ENCODE measurements at regions not wholly inside any gene's neighbourhood (a gene's known extent, or its start where the extent isn't known, plus 50 kb on each side); places are given as distances from the start of the nearest gene placed in this dataset.

- Histone ChIP-seq H3K79me2 (ENCODE audit: control insufficient read depth, insufficient read depth, low read length, unreplicated experiment) (no peaks in the 10 kb centered on the region), H3K27ac (ENCODE audit: low read depth, low read length) (no peak overlapping the region), H2AFZ (ENCODE audit: low read length, unreplicated experiment) (no peak overlapping the region), H3K4me3 (ENCODE audit: low read depth, low read length) (no peak overlapping the region), H3K36me3 (ENCODE audit: insufficient read depth, low read length) (no peaks in the 10 kb centered on the region), H3K27me3 (ENCODE audit: insufficient read depth, low read length) (no peaks in the 10 kb centered on the region), H3K4me1 (ENCODE audit: control insufficient read depth, insufficient read depth, low read length, unreplicated experiment) (no peaks in the 10 kb centered on the region)
Observed at GRCh38 chr1:29653034-29653810, 416.9 kb downstream of the PTPRU start.

GRCh38 chr1:29651684-29652665 lies 415.7 kb downstream of the PTPRU start:
- Histone ChIP-seq H3K4me1 (ENCODE audit: control insufficient read depth, insufficient read depth, low read length, unreplicated experiment) (no peaks in the 10 kb centered on the region), H3K27me3 (ENCODE audit: insufficient read depth, low read length) (no peaks in the 10 kb centered on the region), H3K79me2 (ENCODE audit: control insufficient read depth, insufficient read depth, low read length, unreplicated experiment) (no peaks in the 10 kb centered on the region), H3K36me3 (ENCODE audit: insufficient read depth, low read length) (no peaks in the 10 kb centered on the region), H3K4me3 (ENCODE audit: low read depth, low read length) (no peak overlapping the region), H2AFZ (ENCODE audit: low read length, unreplicated experiment) (no peak overlapping the region), H3K27ac (ENCODE audit: low read depth, low read length) (no peak overlapping the region)

GRCh38 chr1:29651246-29651645 lies 414.9 kb downstream of the PTPRU start:
- no peaks in the 10 kb centered on the region for H3K36me3 ChIP-seq (ENCODE audit: insufficient read depth, low read length)
- no peak overlapping the region for H2AFZ ChIP-seq (ENCODE audit: low read length, unreplicated experiment)
- H3K27ac ChIP-seq (ENCODE audit: low read depth, low read length): no peak overlapping the region
- no peak overlapping the region for H3K4me3 ChIP-seq (ENCODE audit: low read depth, low read length)
- H3K27me3 ChIP-seq (ENCODE audit: insufficient read depth, low read length): no peaks in the 10 kb centered on the region
- no peaks in the 10 kb centered on the region for H3K4me1 ChIP-seq (ENCODE audit: control insufficient read depth, insufficient read depth, low read length, unreplicated experiment)
- H3K79me2 ChIP-seq (ENCODE audit: control insufficient read depth, insufficient read depth, low read length, unreplicated experiment): no peaks in the 10 kb centered on the region

GRCh38 chr1:29650476-29650875 lies 414.2 kb downstream of the PTPRU start:
- no peak overlapping the region for H2AFZ ChIP-seq (ENCODE audit: low read length, unreplicated experiment)
- no peaks in the 10 kb centered on the region for H3K79me2 ChIP-seq (ENCODE audit: control insufficient read depth, insufficient read depth, low read length, unreplicated experiment)
- no peak overlapping the region for H3K4me3 ChIP-seq (ENCODE audit: low read depth, low read length)
- no peaks in the 10 kb centered on the region for H3K36me3 ChIP-seq (ENCODE audit: insufficient read depth, low read length)
- no peak overlapping the region for H3K27ac ChIP-seq (ENCODE audit: low read depth, low read length)
- no peaks in the 10 kb centered on the region for H3K27me3 ChIP-seq (ENCODE audit: insufficient read depth, low read length)
- H3K4me1 ChIP-seq (ENCODE audit: control insufficient read depth, insufficient read depth, low read length, unreplicated experiment): no peaks in the 10 kb centered on the region

GRCh38 chr1:29650041-29650400 lies 413.7 kb downstream of the PTPRU start:
- no peaks in the 10 kb centered on the region for H3K27me3 ChIP-seq (ENCODE audit: insufficient read depth, low read length)

GRCh38 chr1:29649189-29650040 lies 413.1 kb downstream of the PTPRU start:
- Histone ChIP-seq H3K79me2 (ENCODE audit: control insufficient read depth, insufficient read depth, low read length, unreplicated experiment) (no peaks in the 10 kb centered on the region), H3K27ac (ENCODE audit: low read depth, low read length) (no peak overlapping the region), H3K4me1 (ENCODE audit: control insufficient read depth, insufficient read depth, low read length, unreplicated experiment) (no peaks in the 10 kb centered on the region), H3K36me3 (ENCODE audit: insufficient read depth, low read length) (no peaks in the 10 kb centered on the region), H3K4me3 (ENCODE audit: low read depth, low read length) (no peak overlapping the region), H3K27me3 (ENCODE audit: insufficient read depth, low read length) (no peaks in the 10 kb centered on the region), H2AFZ (ENCODE audit: low read length, unreplicated experiment) (no peak overlapping the region)

More at GRCh38 chr1:29650041-29650400, 413.7 kb downstream of the PTPRU start:
- Histone ChIP-seq H3K79me2 (ENCODE audit: control insufficient read depth, insufficient read depth, low read length, unreplicated experiment) (no peaks in the 10 kb centered on the region), H3K4me1 (ENCODE audit: control insufficient read depth, insufficient read depth, low read length, unreplicated experiment) (no peaks in the 10 kb centered on the region), H3K36me3 (ENCODE audit: insufficient read depth, low read length) (no peaks in the 10 kb centered on the region), H2AFZ (ENCODE audit: low read length, unreplicated experiment) (no peak overlapping the region), H3K4me3 (ENCODE audit: low read depth, low read length) (no peak overlapping the region), H3K27ac (ENCODE audit: low read depth, low read length) (no peak overlapping the region)

GRCh38 chr1:29648798-29649188 lies 412.5 kb downstream of the PTPRU start:
- no peak overlapping the region for H2AFZ ChIP-seq (ENCODE audit: low read length, unreplicated experiment)
- H3K79me2 ChIP-seq (ENCODE audit: control insufficient read depth, insufficient read depth, low read length, unreplicated experiment): no peaks in the 10 kb centered on the region
- H3K4me3 ChIP-seq (ENCODE audit: low read depth, low read length): no peak overlapping the region
- no peaks in the 10 kb centered on the region for H3K4me1 ChIP-seq (ENCODE audit: control insufficient read depth, insufficient read depth, low read length, unreplicated experiment)
- no peak overlapping the region for H3K27ac ChIP-seq (ENCODE audit: low read depth, low read length)
- no peaks in the 10 kb centered on the region for H3K36me3 ChIP-seq (ENCODE audit: insufficient read depth, low read length)
- no peaks in the 10 kb centered on the region for H3K27me3 ChIP-seq (ENCODE audit: insufficient read depth, low read length)

GRCh38 chr1:29648026-29648425 lies 411.7 kb downstream of the PTPRU start:
- Histone ChIP-seq H2AFZ (ENCODE audit: low read length, unreplicated experiment) (no peak overlapping the region), H3K79me2 (ENCODE audit: control insufficient read depth, insufficient read depth, low read length, unreplicated experiment) (no peaks in the 10 kb centered on the region), H3K27me3 (ENCODE audit: insufficient read depth, low read length) (no peaks in the 10 kb centered on the region)

GRCh38 chr1:29647581-29647980 lies 411.3 kb downstream of the PTPRU start:
- Histone ChIP-seq H3K27ac (ENCODE audit: low read depth, low read length) (no peak overlapping the region), H3K27me3 (ENCODE audit: insufficient read depth, low read length) (no peaks in the 10 kb centered on the region), H3K79me2 (ENCODE audit: control insufficient read depth, insufficient read depth, low read length, unreplicated experiment) (no peaks in the 10 kb centered on the region), H2AFZ (ENCODE audit: low read length, unreplicated experiment) (no peak overlapping the region), H3K36me3 (ENCODE audit: insufficient read depth, low read length) (no peaks in the 10 kb centered on the region), H3K4me3 (ENCODE audit: low read depth, low read length) (no peak overlapping the region), H3K4me1 (ENCODE audit: control insufficient read depth, insufficient read depth, low read length, unreplicated experiment) (no peaks in the 10 kb centered on the region)

More at GRCh38 chr1:29648026-29648425, 411.7 kb downstream of the PTPRU start:
- Histone ChIP-seq H3K4me3 (ENCODE audit: low read depth, low read length) (no peak overlapping the region), H3K4me1 (ENCODE audit: control insufficient read depth, insufficient read depth, low read length, unreplicated experiment) (no peaks in the 10 kb centered on the region), H3K27ac (ENCODE audit: low read depth, low read length) (no peak overlapping the region), H3K36me3 (ENCODE audit: insufficient read depth, low read length) (no peaks in the 10 kb centered on the region)

- H3K4me1 ChIP-seq (ENCODE audit: control insufficient read depth, insufficient read depth, low read length, unreplicated experiment): no peaks in the 10 kb centered on the region
Observed at GRCh38 chr1:29646161-29646775, 409.9 kb downstream of the PTPRU start.

More at GRCh38 chr1:29646161-29646775, 409.9 kb downstream of the PTPRU start:
- H3K27me3 ChIP-seq (ENCODE audit: insufficient read depth, low read length): no peaks in the 10 kb centered on the region
- H3K4me3 ChIP-seq (ENCODE audit: low read depth, low read length): no peak overlapping the region
- no peaks in the 10 kb centered on the region for H3K79me2 ChIP-seq (ENCODE audit: control insufficient read depth, insufficient read depth, low read length, unreplicated experiment)
- H3K36me3 ChIP-seq (ENCODE audit: insufficient read depth, low read length): no peaks in the 10 kb centered on the region
- no peak overlapping the region for H2AFZ ChIP-seq (ENCODE audit: low read length, unreplicated experiment)
- H3K27ac ChIP-seq (ENCODE audit: low read depth, low read length): no peak overlapping the region

Data from ACC112 (cell line).